NB4 (cell line): ENCODE measurements at regions not wholly inside any gene's neighbourhood (a gene's known extent, or its start where the extent isn't known, plus 50 kb on each side); places are given as distances from the start of the nearest gene placed in this dataset.

Source experiments
- DNase-seq: peaks from one replicate; pipeline ENCODE4 v3.0.0; 2010; ENCODE audit warnings: low read depth
- H3K4me3 ChIP-seq: one replicate; pipeline ENCODE4 v1.5.1; 2011; ENCODE audit warnings: mild to moderate bottlenecking, low read depth, low read length, moderate library complexity
- MYC ChIP-seq: IDR thresholded peaks from 2 replicates; pipeline ENCODE4 v1.6.1; 2011; ENCODE audit warnings: low read depth, low read length
- POLR2A ChIP-seq: IDR thresholded peaks from 2 replicates; pipeline ENCODE4 v1.6.1; 2011; ENCODE audit warnings: mild to moderate bottlenecking; ENCODE audit not compliant: insufficient read length; ENCODE audit errors: extremely low read depth
- TF ChIP-seq, protein P1 (sequence below): IDR thresholded peaks from 2 replicates; pipeline ENCODE4 v1.6.1; 2011; ENCODE audit warnings: low read depth, low read length
- TF ChIP-seq, protein P2 (sequence below): IDR thresholded peaks from one replicate; pipeline ENCODE4 v1.5.1; 2012; ENCODE audit warnings: low read depth, low read length

DNA sequence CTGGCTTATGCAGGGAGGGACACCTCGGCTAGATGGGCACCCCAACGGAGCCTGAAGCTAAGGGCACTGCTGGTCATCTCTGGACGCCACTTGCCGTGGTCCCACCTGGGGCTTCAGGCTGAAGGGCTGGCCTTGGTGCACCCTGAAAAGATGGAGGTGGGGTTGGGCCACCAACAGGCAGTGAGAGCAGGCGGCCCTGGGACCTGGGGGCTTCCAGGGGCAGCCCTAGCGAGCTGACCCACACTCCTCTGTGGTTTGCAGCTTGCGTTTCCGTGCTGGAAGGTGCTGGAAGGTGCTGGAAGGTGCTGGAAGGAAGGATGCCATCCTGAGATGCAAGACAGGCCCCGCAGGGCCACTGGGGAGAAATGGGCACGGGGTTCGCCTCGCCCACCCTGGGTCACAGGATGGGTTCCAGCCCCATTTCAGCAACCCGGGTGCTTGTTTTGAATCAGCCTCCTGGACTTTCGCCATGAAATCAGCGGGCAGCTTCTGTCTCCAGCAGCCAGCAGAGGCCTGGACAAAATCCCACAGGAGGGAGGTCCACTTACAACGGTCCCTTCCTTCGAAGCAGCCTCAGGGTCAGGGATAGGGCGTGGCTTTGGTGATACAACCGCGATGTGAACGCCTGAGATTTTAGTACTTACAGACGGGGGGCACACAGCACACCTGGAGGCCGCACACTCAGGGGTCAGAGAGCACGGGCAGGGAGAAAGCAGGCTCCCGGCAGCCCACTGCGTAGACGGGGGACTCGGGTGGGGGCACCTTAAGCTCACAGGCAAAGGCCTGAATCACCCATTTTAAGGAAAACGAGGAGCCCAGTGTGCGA, 303.1 kb upstream of the IRX4 start:
- TF ChIP-seq, protein P1, sequence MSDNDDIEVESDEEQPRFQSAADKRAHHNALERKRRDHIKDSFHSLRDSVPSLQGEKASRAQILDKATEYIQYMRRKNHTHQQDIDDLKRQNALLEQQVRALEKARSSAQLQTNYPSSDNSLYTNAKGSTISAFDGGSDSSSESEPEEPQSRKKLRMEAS = no peak
- TF ChIP-seq, protein P2, sequence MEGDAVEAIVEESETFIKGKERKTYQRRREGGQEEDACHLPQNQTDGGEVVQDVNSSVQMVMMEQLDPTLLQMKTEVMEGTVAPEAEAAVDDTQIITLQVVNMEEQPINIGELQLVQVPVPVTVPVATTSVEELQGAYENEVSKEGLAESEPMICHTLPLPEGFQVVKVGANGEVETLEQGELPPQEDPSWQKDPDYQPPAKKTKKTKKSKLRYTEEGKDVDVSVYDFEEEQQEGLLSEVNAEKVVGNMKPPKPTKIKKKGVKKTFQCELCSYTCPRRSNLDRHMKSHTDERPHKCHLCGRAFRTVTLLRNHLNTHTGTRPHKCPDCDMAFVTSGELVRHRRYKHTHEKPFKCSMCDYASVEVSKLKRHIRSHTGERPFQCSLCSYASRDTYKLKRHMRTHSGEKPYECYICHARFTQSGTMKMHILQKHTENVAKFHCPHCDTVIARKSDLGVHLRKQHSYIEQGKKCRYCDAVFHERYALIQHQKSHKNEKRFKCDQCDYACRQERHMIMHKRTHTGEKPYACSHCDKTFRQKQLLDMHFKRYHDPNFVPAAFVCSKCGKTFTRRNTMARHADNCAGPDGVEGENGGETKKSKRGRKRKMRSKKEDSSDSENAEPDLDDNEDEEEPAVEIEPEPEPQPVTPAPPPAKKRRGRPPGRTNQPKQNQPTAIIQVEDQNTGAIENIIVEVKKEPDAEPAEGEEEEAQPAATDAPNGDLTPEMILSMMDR = no peak
- TF ChIP-seq POLR2A (no peak), MYC (no peak)
- no peak overlapping the region for H3K4me3 ChIP-seq
- no peak for DNase-seq

DNA sequence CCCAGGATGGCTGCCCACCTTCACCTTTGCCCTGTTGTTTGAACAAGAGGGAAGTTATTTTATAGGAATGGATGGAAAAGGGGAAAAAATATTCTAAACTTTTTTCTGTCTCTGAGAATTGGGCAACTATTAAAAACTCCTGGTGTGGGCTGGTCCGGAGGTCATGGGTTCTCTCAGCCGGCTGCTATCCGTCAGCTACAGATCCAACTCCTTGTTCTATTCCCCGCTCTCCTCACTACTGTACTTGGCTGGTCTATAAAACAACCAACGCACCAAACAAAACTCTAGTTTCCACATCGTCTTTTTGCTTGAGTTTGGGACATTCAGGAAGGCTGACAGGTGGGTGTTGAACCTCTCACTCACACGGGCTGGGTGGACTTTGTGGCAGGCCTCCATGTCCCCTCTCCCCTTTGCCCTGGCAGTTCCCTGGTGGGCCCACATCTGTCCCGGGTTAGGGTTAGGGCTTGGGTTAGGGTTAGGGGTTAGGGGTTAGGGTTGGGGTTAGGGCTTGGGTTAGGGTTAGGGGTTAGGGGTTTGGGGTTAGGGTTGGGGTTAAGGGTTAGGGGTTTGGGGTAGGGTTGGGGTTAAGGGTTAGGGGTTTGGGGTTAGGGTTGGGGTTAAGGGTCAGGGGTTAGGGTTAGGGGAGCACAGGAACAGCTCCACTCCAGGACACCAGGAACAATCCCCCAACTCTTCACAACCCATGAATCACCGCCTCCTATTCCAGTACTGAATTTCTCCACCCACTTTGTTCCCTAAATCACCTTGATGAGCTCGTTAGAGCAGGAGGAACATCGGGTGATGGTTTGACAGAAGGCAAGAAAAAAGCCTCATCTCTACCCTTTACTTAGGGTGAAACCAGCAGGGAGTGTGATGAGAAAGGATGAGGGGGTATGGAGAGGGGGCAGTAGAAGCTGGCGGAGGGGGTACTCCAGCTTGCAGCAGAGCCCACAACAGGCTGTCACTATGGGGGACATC, 302.1 kb upstream of the IRX4 start:
- TF ChIP-seq MYC = no peak
- TF ChIP-seq, protein P2 = no peak
- TF ChIP-seq, protein P1 = no peak
- no peak for TF ChIP-seq POLR2A
- H3K4me3 ChIP-seq = no peak overlapping the region
- no peak for DNase-seq

DNA sequence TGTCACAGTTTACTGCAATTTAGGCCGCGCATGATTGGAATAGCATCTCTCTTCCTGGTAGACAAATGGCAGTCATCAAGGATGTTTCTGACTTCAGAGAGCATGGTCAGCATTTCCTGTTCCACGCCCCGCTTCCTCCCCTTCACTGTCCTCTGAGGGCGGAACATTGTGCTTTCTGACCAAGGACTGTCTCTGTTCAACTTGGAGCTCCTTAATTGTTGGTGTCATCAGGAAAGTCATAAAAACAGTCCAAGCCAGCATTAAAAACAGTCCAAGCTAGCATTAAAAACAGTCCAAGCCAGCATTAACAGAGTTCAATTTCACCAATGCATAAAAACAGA, 301.3 kb upstream of the IRX4 start:
- H3K4me3 ChIP-seq = no peak overlapping the region
- TF ChIP-seq POLR2A = no peak
- TF ChIP-seq, protein P2 = no peak
- no peak for DNase-seq

DNA sequence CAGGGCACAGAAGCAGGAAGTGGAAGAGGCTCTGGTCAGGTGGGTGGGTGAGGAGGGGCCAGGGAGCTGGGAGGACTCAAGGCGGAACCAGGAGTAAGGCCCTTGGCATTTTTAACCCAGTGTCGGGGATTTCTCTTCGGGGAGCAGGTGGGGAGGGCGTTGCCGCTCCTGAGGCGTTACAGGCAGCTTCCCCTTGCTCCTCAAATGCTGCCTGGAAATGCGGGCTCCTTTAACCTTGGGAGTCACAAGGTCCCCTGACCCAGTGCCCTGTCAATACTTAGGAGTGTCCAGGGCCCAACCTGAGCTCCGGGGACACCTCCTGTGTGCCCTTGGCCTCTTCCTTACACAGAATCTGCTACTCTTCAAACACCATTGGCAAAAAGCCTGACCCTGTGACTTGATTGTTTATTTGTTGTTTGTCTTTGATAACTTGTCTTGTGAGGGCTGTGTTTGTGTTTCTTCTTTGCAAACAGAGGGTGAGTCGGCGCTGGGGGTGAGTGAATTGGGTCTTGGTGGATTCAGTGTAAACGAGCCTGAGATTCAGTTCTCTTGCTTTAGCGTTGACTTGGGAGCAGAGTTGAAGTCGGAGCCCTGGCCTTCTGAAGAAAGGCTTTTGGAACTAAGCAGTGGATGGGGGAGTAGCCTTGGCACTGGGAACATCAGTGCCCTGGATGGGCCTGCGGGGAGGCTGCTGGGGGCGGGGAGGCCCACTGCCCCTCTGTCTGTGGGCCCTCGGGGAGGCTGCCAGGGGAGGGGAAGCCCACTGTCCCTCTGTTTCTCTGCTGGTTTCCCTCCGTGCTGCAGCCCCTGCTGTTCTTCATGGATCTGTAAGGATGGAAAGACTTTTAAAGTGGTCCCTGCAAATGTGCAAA, 300.7 kb upstream of the IRX4 start:
- no peak for DNase-seq
- no peak overlapping the region for H3K4me3 ChIP-seq
- TF ChIP-seq, protein P2 = no peak
- TF ChIP-seq MYC (no peak), POLR2A (no peak)
- TF ChIP-seq, protein P1 = no peak

DNA sequence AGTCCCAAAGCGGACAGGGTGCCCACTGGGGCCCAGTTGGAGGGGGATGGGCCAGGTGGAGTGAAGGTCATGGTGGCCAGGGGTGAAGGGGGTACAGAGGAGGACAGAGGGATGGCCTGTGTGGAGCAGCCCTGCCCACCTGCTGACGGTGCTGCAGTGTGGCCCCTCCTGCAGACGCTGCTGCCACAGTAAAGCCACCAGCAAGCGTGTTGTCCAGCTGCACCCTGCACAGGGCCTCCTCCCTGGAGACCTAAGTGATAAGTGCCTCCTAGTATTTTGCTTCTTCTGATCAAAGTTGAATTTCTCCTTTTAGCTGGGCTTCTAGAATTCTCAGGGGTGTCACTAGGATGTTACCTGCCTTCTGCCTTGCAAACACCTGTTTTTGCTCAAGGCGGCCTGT, 299.3 kb upstream of the IRX4 start:
- H3K4me3 ChIP-seq = no peak overlapping the region
- TF ChIP-seq, protein P2 = no peak
- TF ChIP-seq MYC = no peak
- no peak for DNase-seq
